ENCODE measurements at regions not wholly inside any gene's neighbourhood (a gene's known extent, or its start where the extent isn't known, plus 50 kb on each side); places are given as distances from the start of the nearest gene placed in this dataset.

DNA sequence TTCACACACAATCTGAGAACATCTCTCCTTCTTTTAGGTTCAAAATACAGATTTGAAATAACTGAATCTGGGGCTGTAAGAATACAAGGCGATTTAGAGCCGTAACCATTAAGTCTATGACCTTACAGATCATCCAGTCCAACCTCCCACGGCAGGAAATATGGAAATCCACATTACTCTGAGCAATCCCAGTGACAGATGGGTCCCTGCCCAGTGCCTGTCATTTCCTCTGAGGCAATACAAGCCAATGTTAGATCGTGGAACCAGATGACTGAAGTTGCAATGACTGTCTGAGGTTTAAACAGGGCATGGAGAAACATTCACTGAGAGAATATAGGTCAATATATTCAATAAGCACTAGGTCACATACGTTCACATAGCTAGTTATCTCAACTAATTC, 77.4 kb upstream of the OR5AK2 start:
- TF ChIP-seq, protein P1, sequence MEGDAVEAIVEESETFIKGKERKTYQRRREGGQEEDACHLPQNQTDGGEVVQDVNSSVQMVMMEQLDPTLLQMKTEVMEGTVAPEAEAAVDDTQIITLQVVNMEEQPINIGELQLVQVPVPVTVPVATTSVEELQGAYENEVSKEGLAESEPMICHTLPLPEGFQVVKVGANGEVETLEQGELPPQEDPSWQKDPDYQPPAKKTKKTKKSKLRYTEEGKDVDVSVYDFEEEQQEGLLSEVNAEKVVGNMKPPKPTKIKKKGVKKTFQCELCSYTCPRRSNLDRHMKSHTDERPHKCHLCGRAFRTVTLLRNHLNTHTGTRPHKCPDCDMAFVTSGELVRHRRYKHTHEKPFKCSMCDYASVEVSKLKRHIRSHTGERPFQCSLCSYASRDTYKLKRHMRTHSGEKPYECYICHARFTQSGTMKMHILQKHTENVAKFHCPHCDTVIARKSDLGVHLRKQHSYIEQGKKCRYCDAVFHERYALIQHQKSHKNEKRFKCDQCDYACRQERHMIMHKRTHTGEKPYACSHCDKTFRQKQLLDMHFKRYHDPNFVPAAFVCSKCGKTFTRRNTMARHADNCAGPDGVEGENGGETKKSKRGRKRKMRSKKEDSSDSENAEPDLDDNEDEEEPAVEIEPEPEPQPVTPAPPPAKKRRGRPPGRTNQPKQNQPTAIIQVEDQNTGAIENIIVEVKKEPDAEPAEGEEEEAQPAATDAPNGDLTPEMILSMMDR (IDR thresholded peaks at IDR 0.05; ENCODE audit: extremely low read depth, insufficient read depth, missing control alignments), result no peak
- in situ Hi-C loops (cut with MboI; ENCODE audit: low pct_unique_long_range_greater_than_20kb, low sequenced_read_pairs, unreplicated experiment), result no loop called here
- no peak for DNase-seq (ENCODE audit: low spot score)

DNA sequence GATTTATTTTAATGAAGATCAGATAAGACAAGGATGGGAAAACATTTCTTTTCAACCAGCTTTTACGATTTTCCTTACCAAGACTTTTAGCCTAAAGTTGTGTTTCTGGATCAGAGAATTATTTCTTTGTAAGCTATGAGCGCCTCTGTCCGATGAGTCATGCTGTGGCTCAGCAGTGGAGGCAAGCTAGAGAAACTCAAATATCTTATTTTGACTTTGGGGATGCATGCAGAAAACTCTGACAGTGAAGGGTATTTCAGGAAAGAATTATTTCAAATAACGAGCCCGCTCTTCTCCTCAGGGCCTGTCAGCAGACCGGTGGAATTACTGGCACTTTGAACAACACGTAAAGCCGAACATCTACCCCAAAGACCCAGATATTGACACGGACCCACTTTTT, 77.9 kb upstream of the OR5AK2 start:
- no peak for DNase-seq (ENCODE audit: low spot score)
- in situ Hi-C loops (cut with MboI; ENCODE audit: low pct_unique_long_range_greater_than_20kb, low sequenced_read_pairs, unreplicated experiment), result no loop called here
- TF ChIP-seq, protein P1 (IDR thresholded peaks at IDR 0.05; ENCODE audit: extremely low read depth, insufficient read depth, missing control alignments), result no peak

- DNase-seq (ENCODE audit: low spot score), result no peak
- TF ChIP-seq, protein P1 (IDR thresholded peaks at IDR 0.05; ENCODE audit: extremely low read depth, insufficient read depth, missing control alignments), result no peak
- in situ Hi-C loops (cut with MboI; ENCODE audit: low pct_unique_long_range_greater_than_20kb, low sequenced_read_pairs, unreplicated experiment), result no loop called here
These were observed 78.5 kb upstream of the OR5AK2 start for GRCh38 chr11:56910046-56910773.

DNA sequence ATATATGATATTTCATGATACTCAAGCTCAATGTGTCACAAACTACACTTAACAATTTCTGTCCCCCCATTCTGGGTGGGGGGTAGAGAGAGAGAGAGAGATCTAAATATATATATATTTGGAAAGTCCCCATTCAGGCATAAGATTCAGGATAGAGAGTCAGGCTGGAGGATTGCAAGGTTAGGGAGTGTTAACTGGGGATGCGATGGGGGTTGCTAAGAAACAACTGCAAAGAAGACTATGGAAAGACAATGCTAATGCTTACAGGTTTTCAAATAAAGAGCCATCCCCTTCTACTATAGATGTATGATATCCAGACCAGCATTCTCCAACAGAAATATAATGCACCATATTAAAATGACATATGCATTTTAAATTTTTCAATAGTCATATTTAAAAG, 79.2 kb upstream of the OR5AK2 start:
- in situ Hi-C loops (cut with MboI; ENCODE audit: low pct_unique_long_range_greater_than_20kb, low sequenced_read_pairs, unreplicated experiment), result no loop called here
- no peak for DNase-seq (ENCODE audit: low spot score)

DNA sequence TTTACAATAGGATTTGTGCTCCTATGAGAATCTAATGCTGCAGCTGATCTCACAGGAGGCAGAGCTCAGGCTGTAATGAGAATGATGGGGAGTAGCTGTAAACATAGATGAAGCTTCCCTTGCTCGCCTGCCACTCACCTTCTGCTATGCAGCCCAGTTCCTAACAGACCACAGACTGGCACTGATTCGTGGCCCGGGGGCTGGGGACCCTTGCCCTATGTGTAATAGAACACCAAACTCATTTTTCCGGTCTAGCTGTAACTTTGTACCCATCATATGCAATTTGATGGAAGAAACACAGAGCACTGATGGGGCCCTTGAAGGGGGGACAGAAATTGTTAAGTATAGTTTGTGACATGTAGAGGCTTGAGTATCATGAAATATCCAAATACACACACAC, 79.6 kb upstream of the OR5AK2 start:
- TF ChIP-seq, protein P1 (IDR thresholded peaks at IDR 0.05; ENCODE audit: extremely low read depth, insufficient read depth, missing control alignments), result no peak
- in situ Hi-C loops (cut with MboI; ENCODE audit: low pct_unique_long_range_greater_than_20kb, low sequenced_read_pairs, unreplicated experiment), result no loop called here
- no peak for DNase-seq (ENCODE audit: low spot score)

More for the DNA sequence above, 79.2 kb upstream of the OR5AK2 start:
- TF ChIP-seq, protein P1 (IDR thresholded peaks at IDR 0.05; ENCODE audit: extremely low read depth, insufficient read depth, missing control alignments), result no peak

DNA sequence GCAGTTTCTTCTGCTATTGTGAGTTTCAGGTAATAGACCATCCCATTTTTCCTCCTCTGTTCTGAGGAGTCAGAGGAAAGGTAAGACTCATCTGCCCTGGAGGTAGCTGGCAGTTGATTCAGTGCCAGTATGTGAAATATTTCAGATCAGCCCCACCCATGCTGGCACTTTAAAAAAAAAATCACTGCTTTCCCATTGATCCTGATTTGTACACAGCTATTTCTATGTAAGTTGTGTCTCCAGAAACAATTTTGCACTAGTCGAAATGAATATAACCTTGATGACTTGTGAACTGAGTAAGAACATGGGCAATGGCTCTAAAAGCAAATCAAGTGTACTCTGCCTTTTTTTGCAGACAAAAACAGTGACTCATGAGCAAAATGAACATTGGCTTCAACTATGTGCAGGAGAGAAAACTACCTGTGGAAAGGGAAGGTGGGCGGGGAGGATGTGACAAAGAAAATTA, 82.0 kb upstream of the OR5AK2 start:
- DNase-seq (ENCODE audit: low spot score), result no peak
- TF ChIP-seq, protein P1 (IDR thresholded peaks at IDR 0.05; ENCODE audit: extremely low read depth, insufficient read depth, missing control alignments), result no peak
- in situ Hi-C loops (cut with MboI; ENCODE audit: low pct_unique_long_range_greater_than_20kb, low sequenced_read_pairs, unreplicated experiment), result no loop called here
